ENCODE measurements at regions not wholly inside any gene's neighbourhood (a gene's known extent, or its start where the extent isn't known, plus 50 kb on each side); places are given as distances from the start of the nearest gene placed in this dataset.

GRCh38 chr15:69628256-69629093 lies 175.9 kb downstream of the RPLP1 start:
- no peak for FAIRE-seq
- Histone ChIP-seq H3K27ac (no peak overlapping the region), H3K4me3 (no peak overlapping the region), H3K4me2 (no peak overlapping the region), H3K9me3 (peaks cover 7% of the 10 kb centered on the region; the same call in 2 of the 3 replicates), H3K4me1 (no peaks in the 10 kb centered on the region)
- no peak; a peak in 2 of 6 replicates for ATAC-seq
- 48% methylated on average over 12 of the region's 12 CpGs for WGBS (ENCODE audit: missing lambda C conversion rate)
- POLR2A ChIA-PET: no interaction called here
- no peak for DNase-seq (ENCODE audit: low read depth in 1 of 2, low spot score in 1 of 2)
- no peak for TF ChIP-seq ZC3H11A (IDR thresholded peaks at IDR 0.05)
- no peak for TF ChIP-seq SMC3 (IDR thresholded peaks at IDR 0.05)
- TF ChIP-seq PHF8 (IDR thresholded peaks at IDR 0.05; ENCODE audit: borderline replicate concordance, low read depth): no peak
- TF ChIP-seq, protein P1, sequence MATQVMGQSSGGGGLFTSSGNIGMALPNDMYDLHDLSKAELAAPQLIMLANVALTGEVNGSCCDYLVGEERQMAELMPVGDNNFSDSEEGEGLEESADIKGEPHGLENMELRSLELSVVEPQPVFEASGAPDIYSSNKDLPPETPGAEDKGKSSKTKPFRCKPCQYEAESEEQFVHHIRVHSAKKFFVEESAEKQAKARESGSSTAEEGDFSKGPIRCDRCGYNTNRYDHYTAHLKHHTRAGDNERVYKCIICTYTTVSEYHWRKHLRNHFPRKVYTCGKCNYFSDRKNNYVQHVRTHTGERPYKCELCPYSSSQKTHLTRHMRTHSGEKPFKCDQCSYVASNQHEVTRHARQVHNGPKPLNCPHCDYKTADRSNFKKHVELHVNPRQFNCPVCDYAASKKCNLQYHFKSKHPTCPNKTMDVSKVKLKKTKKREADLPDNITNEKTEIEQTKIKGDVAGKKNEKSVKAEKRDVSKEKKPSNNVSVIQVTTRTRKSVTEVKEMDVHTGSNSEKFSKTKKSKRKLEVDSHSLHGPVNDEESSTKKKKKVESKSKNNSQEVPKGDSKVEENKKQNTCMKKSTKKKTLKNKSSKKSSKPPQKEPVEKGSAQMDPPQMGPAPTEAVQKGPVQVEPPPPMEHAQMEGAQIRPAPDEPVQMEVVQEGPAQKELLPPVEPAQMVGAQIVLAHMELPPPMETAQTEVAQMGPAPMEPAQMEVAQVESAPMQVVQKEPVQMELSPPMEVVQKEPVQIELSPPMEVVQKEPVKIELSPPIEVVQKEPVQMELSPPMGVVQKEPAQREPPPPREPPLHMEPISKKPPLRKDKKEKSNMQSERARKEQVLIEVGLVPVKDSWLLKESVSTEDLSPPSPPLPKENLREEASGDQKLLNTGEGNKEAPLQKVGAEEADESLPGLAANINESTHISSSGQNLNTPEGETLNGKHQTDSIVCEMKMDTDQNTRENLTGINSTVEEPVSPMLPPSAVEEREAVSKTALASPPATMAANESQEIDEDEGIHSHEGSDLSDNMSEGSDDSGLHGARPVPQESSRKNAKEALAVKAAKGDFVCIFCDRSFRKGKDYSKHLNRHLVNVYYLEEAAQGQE (IDR thresholded peaks at IDR 0.05): no peak
- CTCF ChIA-PET: interaction anchor here (1.1 to 1.2 kb wide), 2 partner anchors 9 to 45 kb away, joined by 3 read pairs; no protein-coding TSS in a partner anchor

DNA sequence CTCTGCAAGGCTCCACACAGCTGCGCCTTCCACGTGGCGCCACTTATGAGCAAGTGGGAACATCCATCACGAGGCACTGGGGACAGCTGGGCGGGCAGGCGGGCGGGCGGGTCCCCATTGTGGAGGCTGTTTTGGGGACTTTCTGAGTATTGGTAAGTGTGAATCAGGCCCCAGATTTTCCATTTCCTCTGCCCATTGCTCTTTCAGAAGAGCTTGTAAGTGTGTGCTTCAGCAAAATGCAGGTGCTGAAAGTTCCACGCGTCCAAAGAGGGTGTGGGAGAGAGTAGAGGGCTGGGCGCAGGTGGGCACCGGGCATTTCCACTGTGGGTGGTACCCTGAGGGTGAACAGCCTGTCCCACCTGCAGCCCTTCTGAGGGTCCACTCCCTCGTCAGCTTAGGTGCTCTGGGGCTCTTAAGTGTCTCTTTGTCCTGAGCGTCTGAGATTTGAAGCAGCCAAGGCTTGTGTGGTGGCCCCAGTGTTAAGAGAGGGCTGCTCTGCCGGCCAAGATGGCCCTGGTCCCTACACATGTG lies 177.1 kb downstream of the RPLP1 start:
- Histone ChIP-seq H3K4me1 (no peaks in the 10 kb centered on the region), H3K4me2 (no peak overlapping the region), H3K9me3 (peaks cover 8% of the 10 kb centered on the region; the same call in 2 of the 3 replicates), H3K27ac (no peak overlapping the region), H3K4me3 (no peak overlapping the region)
- ATAC-seq: no peak
- ChIA-PET CTCF (interaction anchor here (1.1 kb wide), 1 partner anchor 44 kb away, joined by 3 read pairs; no protein-coding TSS in a partner anchor), POLR2A (no interaction called here)
- no peak for FAIRE-seq
- no peak for DNase-seq (ENCODE audit: low read depth in 1 of 2, low spot score in 1 of 2)
- WGBS (ENCODE audit: missing lambda C conversion rate): 72% methylated on average over 13 of the region's 15 CpGs
- TF ChIP-seq, protein P2, sequence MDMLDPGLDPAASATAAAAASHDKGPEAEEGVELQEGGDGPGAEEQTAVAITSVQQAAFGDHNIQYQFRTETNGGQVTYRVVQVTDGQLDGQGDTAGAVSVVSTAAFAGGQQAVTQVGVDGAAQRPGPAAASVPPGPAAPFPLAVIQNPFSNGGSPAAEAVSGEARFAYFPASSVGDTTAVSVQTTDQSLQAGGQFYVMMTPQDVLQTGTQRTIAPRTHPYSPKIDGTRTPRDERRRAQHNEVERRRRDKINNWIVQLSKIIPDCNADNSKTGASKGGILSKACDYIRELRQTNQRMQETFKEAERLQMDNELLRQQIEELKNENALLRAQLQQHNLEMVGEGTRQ (IDR thresholded peaks at IDR 0.05): no peak
- TF ChIP-seq ZNF302 (CRISPR knock-in tag; IDR thresholded peaks at IDR 0.05) (no peak), ZFP36 (IDR thresholded peaks at IDR 0.05; ENCODE audit: borderline replicate concordance, partially characterized antibody) (no peak), RCOR1 (IDR thresholded peaks at IDR 0.05; ENCODE audit: low read depth, low read length) (no peak), POLR2A (IDR thresholded peaks at IDR 0.05; ENCODE audit: low read length) (no peak), POLR2AphosphoS2 (conservative IDR thresholded peaks at IDR 0.05; ENCODE audit: low read length) (no peak), HOXB5 (CRISPR knock-in tag; IDR thresholded peaks at IDR 0.05) (no peak), PBX3 (IDR thresholded peaks at IDR 0.05) (no peak), HOXA7 (CRISPR knock-in tag; IDR thresholded peaks at IDR 0.05) (no peak), ZC3H11A (IDR thresholded peaks at IDR 0.05) (no peak), RNF2 (IDR thresholded peaks at IDR 0.05; ENCODE audit: borderline replicate concordance, low read depth) (no peak), EP300 (IDR thresholded peaks at IDR 0.05) (no peak)
- TF ChIP-seq, protein P3, sequence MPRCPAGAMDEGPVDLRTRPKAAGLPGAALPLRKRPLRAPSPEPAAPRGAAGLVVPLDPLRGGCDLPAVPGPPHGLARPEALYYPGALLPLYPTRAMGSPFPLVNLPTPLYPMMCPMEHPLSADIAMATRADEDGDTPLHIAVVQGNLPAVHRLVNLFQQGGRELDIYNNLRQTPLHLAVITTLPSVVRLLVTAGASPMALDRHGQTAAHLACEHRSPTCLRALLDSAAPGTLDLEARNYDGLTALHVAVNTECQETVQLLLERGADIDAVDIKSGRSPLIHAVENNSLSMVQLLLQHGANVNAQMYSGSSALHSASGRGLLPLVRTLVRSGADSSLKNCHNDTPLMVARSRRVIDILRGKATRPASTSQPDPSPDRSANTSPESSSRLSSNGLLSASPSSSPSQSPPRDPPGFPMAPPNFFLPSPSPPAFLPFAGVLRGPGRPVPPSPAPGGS (IDR thresholded peaks at IDR 0.05): no peak
